Neural progenitor cell (in vitro differentiated cells): ENCODE measurements at regions not wholly inside any gene's neighbourhood (a gene's known extent, or its start where the extent isn't known, plus 50 kb on each side); places are given as distances from the start of the nearest gene placed in this dataset.

Experiments
- EZH2 ChIP-seq: fragments of 200-600 bp; sonication (generic); IDR thresholded peaks from 2 replicates; pipeline ENCODE4 v1.6.1; 2017; ENCODE audit warnings: antibody characterized with exemption, mild to moderate bottlenecking, moderate library complexity
- TF ChIP-seq, protein P1 (sequence below): fragments of 200-600 bp; sonication (generic); IDR thresholded peaks from 2 replicates; pipeline ENCODE4 v1.5.1; 2017; ENCODE audit warnings: antibody characterized with exemption, mild to moderate bottlenecking

- TF ChIP-seq, protein P1, sequence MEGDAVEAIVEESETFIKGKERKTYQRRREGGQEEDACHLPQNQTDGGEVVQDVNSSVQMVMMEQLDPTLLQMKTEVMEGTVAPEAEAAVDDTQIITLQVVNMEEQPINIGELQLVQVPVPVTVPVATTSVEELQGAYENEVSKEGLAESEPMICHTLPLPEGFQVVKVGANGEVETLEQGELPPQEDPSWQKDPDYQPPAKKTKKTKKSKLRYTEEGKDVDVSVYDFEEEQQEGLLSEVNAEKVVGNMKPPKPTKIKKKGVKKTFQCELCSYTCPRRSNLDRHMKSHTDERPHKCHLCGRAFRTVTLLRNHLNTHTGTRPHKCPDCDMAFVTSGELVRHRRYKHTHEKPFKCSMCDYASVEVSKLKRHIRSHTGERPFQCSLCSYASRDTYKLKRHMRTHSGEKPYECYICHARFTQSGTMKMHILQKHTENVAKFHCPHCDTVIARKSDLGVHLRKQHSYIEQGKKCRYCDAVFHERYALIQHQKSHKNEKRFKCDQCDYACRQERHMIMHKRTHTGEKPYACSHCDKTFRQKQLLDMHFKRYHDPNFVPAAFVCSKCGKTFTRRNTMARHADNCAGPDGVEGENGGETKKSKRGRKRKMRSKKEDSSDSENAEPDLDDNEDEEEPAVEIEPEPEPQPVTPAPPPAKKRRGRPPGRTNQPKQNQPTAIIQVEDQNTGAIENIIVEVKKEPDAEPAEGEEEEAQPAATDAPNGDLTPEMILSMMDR = no peak
- TF ChIP-seq EZH2 = no peak
Observed at GRCh38 chr2:67076239-67076624, 320.9 kb upstream of the ETAA1 start.
